Adrenal gland (tissue), 5 donors: ENCODE measurements at regions not wholly inside any gene's neighbourhood (a gene's known extent, or its start where the extent isn't known, plus 50 kb on each side); places are given as distances from the start of the nearest gene placed in this dataset.

ENCODE experiments used
- POLR2A ChIP-seq, 2 donors: fragments of 450-650 bp; IDR thresholded peaks; one replicate each; pipeline ENCODE4 v1.6.1; 2017; ENCODE audit warnings: antibody characterized with exemption in 2 of 2, mild to moderate bottlenecking in 2 of 2, moderate library complexity in 1 of 2
- TF ChIP-seq, protein P1 (sequence below), 6 experiments: fragments of 450-650 bp in 4 of 6; fragments of 200-600 bp in 2 of 6; sonication (generic) in 1 of 6; IDR thresholded peaks; 1 replicate in 5 of 6; 2 replicates in 1 of 6; pipeline versions ENCODE4 v1.5.1 to v1.8.0; 2016 to 2021; ENCODE audit warnings: antibody characterized with exemption in 6 of 6, mild to moderate bottlenecking in 2 of 6, moderate library complexity in 1 of 6
- donor health status: DM: no; HTN: no; CAD: no.

DNA sequence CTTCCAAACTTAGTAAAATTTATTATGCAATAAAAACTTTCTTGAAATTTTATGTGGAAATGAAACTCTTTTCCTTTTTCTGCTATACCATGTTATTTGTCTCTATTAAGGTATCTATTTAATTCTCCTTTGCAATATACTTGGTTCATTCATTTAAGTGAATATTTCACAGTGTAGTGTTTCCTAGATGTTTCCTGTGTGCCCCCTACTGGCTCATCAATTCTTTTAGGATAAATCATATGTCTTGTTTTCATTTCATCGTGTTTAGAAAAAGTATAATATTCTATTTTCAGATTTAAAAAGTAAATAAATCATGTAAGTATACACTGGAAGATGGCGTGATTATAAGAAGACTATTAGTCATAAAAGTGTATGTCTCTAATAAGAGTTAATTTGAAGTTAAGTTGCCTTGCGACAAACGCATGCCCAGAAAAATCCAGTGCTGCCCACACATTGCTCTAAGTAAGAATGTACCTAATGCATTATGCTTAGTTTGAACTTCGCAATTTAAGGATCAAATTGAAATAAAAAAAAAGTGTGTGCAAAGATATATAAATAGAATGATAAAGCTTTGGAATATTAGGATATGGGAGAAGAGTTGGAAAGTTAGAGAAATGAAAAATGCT, 525.4 kb downstream of the KCNJ3 start:
- TF ChIP-seq, protein P1, sequence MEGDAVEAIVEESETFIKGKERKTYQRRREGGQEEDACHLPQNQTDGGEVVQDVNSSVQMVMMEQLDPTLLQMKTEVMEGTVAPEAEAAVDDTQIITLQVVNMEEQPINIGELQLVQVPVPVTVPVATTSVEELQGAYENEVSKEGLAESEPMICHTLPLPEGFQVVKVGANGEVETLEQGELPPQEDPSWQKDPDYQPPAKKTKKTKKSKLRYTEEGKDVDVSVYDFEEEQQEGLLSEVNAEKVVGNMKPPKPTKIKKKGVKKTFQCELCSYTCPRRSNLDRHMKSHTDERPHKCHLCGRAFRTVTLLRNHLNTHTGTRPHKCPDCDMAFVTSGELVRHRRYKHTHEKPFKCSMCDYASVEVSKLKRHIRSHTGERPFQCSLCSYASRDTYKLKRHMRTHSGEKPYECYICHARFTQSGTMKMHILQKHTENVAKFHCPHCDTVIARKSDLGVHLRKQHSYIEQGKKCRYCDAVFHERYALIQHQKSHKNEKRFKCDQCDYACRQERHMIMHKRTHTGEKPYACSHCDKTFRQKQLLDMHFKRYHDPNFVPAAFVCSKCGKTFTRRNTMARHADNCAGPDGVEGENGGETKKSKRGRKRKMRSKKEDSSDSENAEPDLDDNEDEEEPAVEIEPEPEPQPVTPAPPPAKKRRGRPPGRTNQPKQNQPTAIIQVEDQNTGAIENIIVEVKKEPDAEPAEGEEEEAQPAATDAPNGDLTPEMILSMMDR (IDR thresholded peaks at IDR 0.05), result peak in 2 of 6 experiments; percentile 26 to 36
- no peak for TF ChIP-seq POLR2A (IDR thresholded peaks at IDR 0.05)
